Thymus (tissue), 11 donors: ENCODE measurements at regions not wholly inside any gene's neighbourhood (a gene's known extent, or its start where the extent isn't known, plus 50 kb on each side); places are given as distances from the start of the nearest gene placed in this dataset.

Experiments
- DNase-seq, 9 donors: peaks; one replicate each; pipeline ENCODE4 v3.0.0-alpha.2; 2013; ENCODE audit warnings: low spot score in 9 of 9, low read depth in 6 of 9, missing footprints in 1 of 9
- H3K27ac ChIP-seq, 2 donors: one replicate each; pipeline ENCODE4 v1.5.1; 2013; ENCODE audit warnings: control low read depth in 1 of 2, low read depth in 1 of 2, low read length in 1 of 2, mild to moderate bottlenecking in 1 of 2, moderate library complexity in 1 of 2
- H3K27me3 ChIP-seq, 2 donors: one replicate each; pipeline ENCODE4 v1.5.1; 2013; ENCODE audit warnings: low read length in 1 of 2; ENCODE audit not compliant: control insufficient read depth in 2 of 2, insufficient read depth in 1 of 2
- H3K36me3 ChIP-seq, 2 donors: one replicate each; pipeline ENCODE4 v1.5.1; 2013; ENCODE audit warnings: low read length in 1 of 2, mild to moderate bottlenecking in 1 of 2, moderate library complexity in 1 of 2; ENCODE audit not compliant: control insufficient read depth in 2 of 2, insufficient read depth in 2 of 2
- H3K4me1 ChIP-seq, 2 donors: one replicate each; pipeline ENCODE4 v1.5.1; 2013; ENCODE audit warnings: low read length in 2 of 2; ENCODE audit not compliant: control insufficient read depth in 2 of 2, insufficient read depth in 2 of 2
- H3K4me3 ChIP-seq, 2 donors: one replicate each; pipeline ENCODE4 v1.5.1; 2013; ENCODE audit warnings: low read length in 2 of 2, control low read depth in 1 of 2, mild to moderate bottlenecking in 1 of 2
- H3K9me3 ChIP-seq, 2 donors: one replicate each; pipeline ENCODE4 v1.5.1; 2013; ENCODE audit warnings: low read length in 1 of 2, mild to moderate bottlenecking in 1 of 2; ENCODE audit not compliant: control insufficient read depth in 2 of 2, insufficient read depth in 1 of 2
- WGBS: extraction: QIAGEN DNeasy Blood & Tissue Kit; methylation state at CpG from one replicate; pipeline ENCODE4 v1.1.7; 2013; 5-methylcytosine and 5-hydroxymethylcytosine counted together
- donor health status: healthy.

GRCh38 chr2:235180642-235181041, 228.8 kb downstream of the SH3BP4 start:
- WGBS = 93% methylated on average over 6 of the region's 6 CpGs
- H3K27me3 ChIP-seq = no peaks in the 10 kb centered on the region

GRCh38 chr2:235183786-235184185, 232.0 kb downstream of the SH3BP4 start:
- H3K27ac ChIP-seq = no peak overlapping the region
- no peak overlapping the region for H3K4me3 ChIP-seq
- H3K36me3 ChIP-seq = no peaks in the 10 kb centered on the region
- DNase-seq = no peak
- H3K27me3 ChIP-seq = no peaks in the 10 kb centered on the region
- H3K4me1 ChIP-seq = no peaks in the 10 kb centered on the region
- no peaks in the 10 kb centered on the region for H3K9me3 ChIP-seq

More at GRCh38 chr2:235180642-235181041, 228.8 kb downstream of the SH3BP4 start:
- H3K4me1 ChIP-seq = no peaks in the 10 kb centered on the region
- no peak overlapping the region for H3K4me3 ChIP-seq
- H3K27ac ChIP-seq = no peak overlapping the region
- H3K9me3 ChIP-seq = no peaks in the 10 kb centered on the region
- DNase-seq = no peak
- H3K36me3 ChIP-seq = no peaks in the 10 kb centered on the region

- H3K4me1 ChIP-seq = no peaks in the 10 kb centered on the region
- no peak for DNase-seq
- H3K27me3 ChIP-seq = no peaks in the 10 kb centered on the region
- H3K27ac ChIP-seq = no peak overlapping the region
- H3K9me3 ChIP-seq = no peaks in the 10 kb centered on the region
- 90% methylated on average over 8 of the region's 8 CpGs for WGBS
- H3K4me3 ChIP-seq = no peak overlapping the region
- H3K36me3 ChIP-seq = no peaks in the 10 kb centered on the region
Measured at GRCh38 chr2:235187806-235188205, 236.0 kb downstream of the SH3BP4 start.

GRCh38 chr2:235191486-235191885, 239.7 kb downstream of the SH3BP4 start:
- H3K27me3 ChIP-seq = no peaks in the 10 kb centered on the region
- H3K4me1 ChIP-seq = no peaks in the 10 kb centered on the region
- H3K36me3 ChIP-seq = no peaks in the 10 kb centered on the region
- no peak overlapping the region for H3K27ac ChIP-seq
- no peaks in the 10 kb centered on the region for H3K9me3 ChIP-seq
- no peak for DNase-seq
- 82% methylated on average over 15 of the region's 15 CpGs for WGBS
- no peak overlapping the region for H3K4me3 ChIP-seq

- no peak overlapping the region for H3K27ac ChIP-seq
- no peaks in the 10 kb centered on the region for H3K36me3 ChIP-seq
- H3K27me3 ChIP-seq = no peaks in the 10 kb centered on the region
- no peak for DNase-seq
- H3K4me3 ChIP-seq = no peak overlapping the region
- 93% methylated on average over 15 of the region's 15 CpGs for WGBS
- H3K4me1 ChIP-seq = no peaks in the 10 kb centered on the region
- no peaks in the 10 kb centered on the region for H3K9me3 ChIP-seq
Measured at GRCh38 chr2:235191978-235192377, 240.2 kb downstream of the SH3BP4 start.

- Histone ChIP-seq H3K27me3 (no peaks in the 10 kb centered on the region), H3K4me1 (no peaks in the 10 kb centered on the region), H3K36me3 (no peaks in the 10 kb centered on the region), H3K4me3 (no peak overlapping the region), H3K27ac (no peak overlapping the region), H3K9me3 (no peaks in the 10 kb centered on the region)
- DNase-seq = no peak
- WGBS = 93% methylated on average over 2 of the region's 2 CpGs
Measured at GRCh38 chr2:235194351-235194750, 242.5 kb downstream of the SH3BP4 start.

GRCh38 chr2:235194836-235195235, 243.0 kb downstream of the SH3BP4 start:
- WGBS = 69% methylated on average over 3 of the region's 3 CpGs
- H3K27ac ChIP-seq = no peak overlapping the region

GRCh38 chr2:235195921-235196320, 244.1 kb downstream of the SH3BP4 start:
- no peaks in the 10 kb centered on the region for H3K27me3 ChIP-seq
- no peak overlapping the region for H3K4me3 ChIP-seq
- H3K36me3 ChIP-seq = no peaks in the 10 kb centered on the region
- no peak overlapping the region for H3K27ac ChIP-seq
- no peaks in the 10 kb centered on the region for H3K4me1 ChIP-seq
- H3K9me3 ChIP-seq = no peaks in the 10 kb centered on the region
- DNase-seq = no peak
- WGBS = 94% methylated on average over 5 of the region's 5 CpGs

More at GRCh38 chr2:235194836-235195235, 243.0 kb downstream of the SH3BP4 start:
- Histone ChIP-seq H3K4me3 (no peak overlapping the region), H3K9me3 (no peaks in the 10 kb centered on the region), H3K4me1 (no peaks in the 10 kb centered on the region), H3K36me3 (no peaks in the 10 kb centered on the region), H3K27me3 (no peaks in the 10 kb centered on the region)
- no peak for DNase-seq

GRCh38 chr2:235199128-235199527, 247.3 kb downstream of the SH3BP4 start:
- H3K4me3 ChIP-seq = no peak overlapping the region
- 96% methylated on average over 9 of the region's 9 CpGs for WGBS
- H3K36me3 ChIP-seq = no peaks in the 10 kb centered on the region
- H3K27me3 ChIP-seq = no peaks in the 10 kb centered on the region
- H3K9me3 ChIP-seq = no peaks in the 10 kb centered on the region
- no peaks in the 10 kb centered on the region for H3K4me1 ChIP-seq
- H3K27ac ChIP-seq = no peak overlapping the region
- no peak for DNase-seq

- no peak for DNase-seq
- WGBS = 46% methylated on average over 2 of the region's 2 CpGs
Measured at GRCh38 chr2:235200216-235200615, 248.4 kb downstream of the SH3BP4 start.

More at GRCh38 chr2:235200216-235200615, 248.4 kb downstream of the SH3BP4 start:
- Histone ChIP-seq H3K4me1 (no peaks in the 10 kb centered on the region), H3K36me3 (no peaks in the 10 kb centered on the region), H3K4me3 (no peak overlapping the region), H3K27me3 (no peaks in the 10 kb centered on the region), H3K9me3 (no peaks in the 10 kb centered on the region), H3K27ac (no peak overlapping the region)
